A673 (cell line): ENCODE measurements at regions not wholly inside any gene's neighbourhood (a gene's known extent, or its start where the extent isn't known, plus 50 kb on each side); places are given as distances from the start of the nearest gene placed in this dataset.

ENCODE experiments used
- BruUV-seq: library from RNA; stranded (reverse); fragments of 400-500 nt; replicated peaks from 2 replicates; lab custom pipeline; 2021; lab: Mats Ljungman, UMichigan
- CTCF ChIA-PET: fragments of 300-600 bp; sonication (Branson Sonifier 250); formaldehyde crosslinking; loops from one replicate; lab custom pipeline; 2022; ENCODE audit warnings: antibody characterized with exemption; lab: Charles Lee
- POLR2A ChIA-PET: fragments of 300-600 bp; sonication (Branson Sonifier 250); formaldehyde crosslinking; loops from one replicate; lab custom pipeline; 2022; ENCODE audit warnings: antibody characterized with exemption; ENCODE audit not compliant: low non-redundant PET; lab: Charles Lee
- DNase-seq: peaks from one replicate; pipeline ENCODE4 v3.0.0-alpha.2; 2015; ENCODE audit warnings: low spot score
- H3K27ac ChIP-seq: fragments of 200-600 bp; sonication (generic); 2 replicates; pipeline ENCODE4 v1.5.1; 2016; ENCODE audit warnings: mixed run types, low read depth, mild to moderate bottlenecking, mixed read lengths, antibody characterized with exemption, low read length; ENCODE audit not compliant: poor library complexity, severe bottlenecking
- H3K27me3 ChIP-seq: fragments of 200-600 bp; sonication (generic); replicated peaks from 2 replicates; pipeline ENCODE4 v1.6.1; 2017; ENCODE audit warnings: mixed run types, low read depth, mild to moderate bottlenecking, mixed read lengths, antibody characterized with exemption, low read length; ENCODE audit not compliant: insufficient read depth, poor library complexity
- H3K36me3 ChIP-seq: fragments of 200-600 bp; sonication (generic); 2 replicates; pipeline ENCODE4 v1.6.1; 2016; ENCODE audit warnings: mixed run types, mild to moderate bottlenecking, mixed read lengths, antibody characterized with exemption, low read length; ENCODE audit not compliant: insufficient read depth, poor library complexity, severe bottlenecking
- H3K4me1 ChIP-seq: fragments of 200-600 bp; sonication (generic); 2 replicates; pipeline ENCODE4 v1.6.1; 2017; ENCODE audit warnings: mixed run types, mild to moderate bottlenecking, mixed read lengths, antibody characterized with exemption, low read length; ENCODE audit not compliant: insufficient read depth, poor library complexity, severe bottlenecking
- H3K4me3 ChIP-seq: fragments of 200-600 bp; sonication (generic); 2 replicates; pipeline ENCODE4 v1.5.1; 2016; ENCODE audit warnings: low read depth, mixed run types, mild to moderate bottlenecking, mixed read lengths, low read length; ENCODE audit not compliant: poor library complexity, severe bottlenecking
- H3K9me3 ChIP-seq: fragments of 200-600 bp; sonication (generic); 2 replicates; pipeline ENCODE4 v1.6.1; 2016; ENCODE audit warnings: mixed run types, low read depth, mild to moderate bottlenecking, mixed read lengths, antibody characterized with exemption, low read length; ENCODE audit not compliant: poor library complexity, severe bottlenecking
- EZH2 ChIP-seq: fragments of 200-600 bp; sonication (generic); IDR thresholded peaks from 2 replicates; pipeline ENCODE4 v1.6.1; 2017; ENCODE audit warnings: borderline replicate concordance, low read depth, mild to moderate bottlenecking, mixed read lengths, antibody characterized with exemption, low read length; ENCODE audit not compliant: poor library complexity, severe bottlenecking
- intact Hi-C: fragments of 100-400 bp; cut with micrococcal nuclease; formaldehyde crosslinking; loops from one replicate; pipeline ENCODE4 v1.10.0; 2022; ENCODE audit not compliant: unreplicated experiment
- TF ChIP-seq, protein P1 (sequence below): fragments of 300-800, 200-600 bp; sonication (generic); conservative IDR thresholded peaks from 2 replicates; pipeline ENCODE4 v1.5.1; 2017; ENCODE audit warnings: low read depth, mild to moderate bottlenecking, antibody characterized with exemption, low read length, moderate library complexity, mixed read lengths

DNA sequence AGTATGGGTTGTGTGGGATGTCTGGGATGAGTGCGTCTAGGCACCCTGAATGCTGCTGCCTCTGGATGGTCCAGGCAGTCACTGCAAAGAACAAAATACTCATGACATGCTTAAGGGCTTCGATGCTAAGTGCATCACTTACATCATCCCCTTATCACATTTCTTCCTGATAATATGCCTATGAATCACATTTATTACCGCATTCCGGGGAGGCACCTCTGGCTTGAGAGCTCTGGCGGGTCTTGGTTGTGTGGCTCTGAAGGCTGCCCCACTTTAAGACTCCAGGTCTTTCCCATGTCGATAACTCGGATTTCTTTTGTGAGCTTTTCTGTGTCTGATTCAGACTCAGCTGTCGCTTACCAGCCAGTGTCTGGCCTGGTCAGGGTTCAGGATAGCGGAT, 1126.4 kb downstream of the TBC1D22A start:
- no peak for DNase-seq
- BruUV-seq: no TSS peak
- Histone ChIP-seq H3K36me3 (no peaks in the 10 kb centered on the region), H3K4me1 (no peaks in the 10 kb centered on the region), H3K27ac (no peak overlapping the region), H3K9me3 (no peaks in the 10 kb centered on the region), H3K27me3 (no peaks in the 10 kb centered on the region), H3K4me3 (no peak overlapping the region)
- intact Hi-C loops: no loop called here
- ChIA-PET CTCF (no interaction called here), POLR2A (no interaction called here)
- TF ChIP-seq, protein P1, sequence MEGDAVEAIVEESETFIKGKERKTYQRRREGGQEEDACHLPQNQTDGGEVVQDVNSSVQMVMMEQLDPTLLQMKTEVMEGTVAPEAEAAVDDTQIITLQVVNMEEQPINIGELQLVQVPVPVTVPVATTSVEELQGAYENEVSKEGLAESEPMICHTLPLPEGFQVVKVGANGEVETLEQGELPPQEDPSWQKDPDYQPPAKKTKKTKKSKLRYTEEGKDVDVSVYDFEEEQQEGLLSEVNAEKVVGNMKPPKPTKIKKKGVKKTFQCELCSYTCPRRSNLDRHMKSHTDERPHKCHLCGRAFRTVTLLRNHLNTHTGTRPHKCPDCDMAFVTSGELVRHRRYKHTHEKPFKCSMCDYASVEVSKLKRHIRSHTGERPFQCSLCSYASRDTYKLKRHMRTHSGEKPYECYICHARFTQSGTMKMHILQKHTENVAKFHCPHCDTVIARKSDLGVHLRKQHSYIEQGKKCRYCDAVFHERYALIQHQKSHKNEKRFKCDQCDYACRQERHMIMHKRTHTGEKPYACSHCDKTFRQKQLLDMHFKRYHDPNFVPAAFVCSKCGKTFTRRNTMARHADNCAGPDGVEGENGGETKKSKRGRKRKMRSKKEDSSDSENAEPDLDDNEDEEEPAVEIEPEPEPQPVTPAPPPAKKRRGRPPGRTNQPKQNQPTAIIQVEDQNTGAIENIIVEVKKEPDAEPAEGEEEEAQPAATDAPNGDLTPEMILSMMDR: no peak
- no peak for TF ChIP-seq EZH2

DNA sequence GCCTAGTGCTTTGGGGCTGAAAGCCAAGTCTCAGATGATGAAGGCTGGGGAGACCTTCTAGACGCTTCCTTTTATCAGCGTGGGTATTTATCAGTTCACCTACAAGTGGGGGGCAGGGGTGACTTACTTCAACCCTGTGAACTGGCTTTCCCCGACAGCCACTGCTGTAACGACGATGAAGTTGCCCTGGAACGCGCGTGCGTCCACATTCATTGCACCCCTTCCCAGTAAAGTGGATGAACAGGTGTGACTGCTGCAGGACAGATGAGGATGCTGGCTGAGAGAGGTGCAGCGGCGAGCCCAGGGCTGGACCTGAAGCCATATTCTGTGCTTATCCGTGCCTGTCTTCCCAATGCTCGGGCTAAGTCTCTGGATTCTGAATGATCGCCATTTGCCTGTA, 1122.3 kb downstream of the TBC1D22A start:
- TF ChIP-seq EZH2: no peak
- TF ChIP-seq, protein P1: no peak

DNA sequence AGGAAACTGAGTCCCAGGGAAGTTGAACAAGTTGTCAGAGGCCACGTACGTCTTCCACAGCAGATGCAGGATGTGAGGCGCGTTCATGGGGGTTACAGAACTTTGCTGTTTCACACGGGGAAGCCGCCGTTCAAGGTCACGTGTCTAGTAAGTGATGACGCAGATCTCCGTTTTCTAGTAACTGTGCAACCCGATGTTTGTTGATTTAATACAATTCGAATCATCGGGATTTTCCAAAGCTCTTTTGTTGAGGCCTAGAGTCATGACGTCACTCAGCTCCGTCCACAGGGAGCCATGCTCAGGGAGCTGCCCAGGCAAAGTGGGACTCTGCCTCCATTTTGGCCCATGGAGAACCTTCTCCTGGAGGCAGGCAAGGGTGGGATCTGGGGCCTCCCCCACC, 1121.8 kb downstream of the TBC1D22A start:
- no TSS peak for BruUV-seq
- no peaks in the 10 kb centered on the region for H3K9me3 ChIP-seq
- CTCF ChIA-PET: no interaction called here

More for the DNA sequence above, 1122.3 kb downstream of the TBC1D22A start:
- Histone ChIP-seq H3K9me3 (no peaks in the 10 kb centered on the region), H3K27me3 (no peaks in the 10 kb centered on the region), H3K36me3 (no peaks in the 10 kb centered on the region), H3K4me1 (no peaks in the 10 kb centered on the region), H3K27ac (no peak overlapping the region), H3K4me3 (no peak overlapping the region)
- ChIA-PET CTCF (no interaction called here), POLR2A (no interaction called here)
- DNase-seq: no peak
- no TSS peak for BruUV-seq
- intact Hi-C loops: no loop called here

More for the DNA sequence above, 1121.8 kb downstream of the TBC1D22A start:
- H3K27me3 ChIP-seq: no peaks in the 10 kb centered on the region
- H3K4me1 ChIP-seq: no peaks in the 10 kb centered on the region
- no peak overlapping the region for H3K27ac ChIP-seq
- no peak overlapping the region for H3K4me3 ChIP-seq
- intact Hi-C loops: no loop called here
- TF ChIP-seq, protein P1: no peak
- no peak for TF ChIP-seq EZH2
- DNase-seq: no peak
- POLR2A ChIA-PET: interaction anchor here (0.6 kb wide), 1 partner anchor 46 kb away, joined by 3 read pairs; no protein-coding TSS in a partner anchor
- H3K36me3 ChIP-seq: no peaks in the 10 kb centered on the region
